ENCODE measurements at regions not wholly inside any gene's neighbourhood (a gene's known extent, or its start where the extent isn't known, plus 50 kb on each side); places are given as distances from the start of the nearest gene placed in this dataset.
A peak's percentile ranks its signal among the peaks of the same experiment; 100 is the strongest.

GRCh38 chr1:219837274-219837993 is 90.9 kb downstream of the SLC30A10 start:
- WGBS = 45% methylated on average over 7 of the region's 7 CpGs

GRCh38 chr1:219834314-219834917 is 93.9 kb downstream of the SLC30A10 start:
- Histone ChIP-seq H3K4me3 (no peak overlapping the region), H3K9me3 (no peaks in the 10 kb centered on the region), H3K36me3 (no peaks in the 10 kb centered on the region), H3K27ac (no peak overlapping the region), H3K4me1 (no peaks in the 10 kb centered on the region), H3K27me3 (peaks cover 5% of the 10 kb centered on the region)
- no peak for TF ChIP-seq POLR2A (IDR thresholded peaks at IDR 0.05)
- TF ChIP-seq CTCF (IDR thresholded peaks at IDR 0.05) = no peak
- no peak for TF ChIP-seq POLR2AphosphoS5 (IDR thresholded peaks at IDR 0.05)
- no peak for TF ChIP-seq EP300 (IDR thresholded peaks at IDR 0.05)
- 52% methylated on average over 8 of the region's 8 CpGs for WGBS
- no peak for DNase-seq (ENCODE audit: low spot score in 2 of 2)

More at GRCh38 chr1:219837274-219837993, 90.9 kb downstream of the SLC30A10 start:
- Histone ChIP-seq H3K9me3 (no peaks in the 10 kb centered on the region), H3K36me3 (no peaks in the 10 kb centered on the region), H3K27ac (no peak overlapping the region), H3K4me3 (no peak overlapping the region), H3K4me1 (no peaks in the 10 kb centered on the region), H3K27me3 (peaks cover 5% of the 10 kb centered on the region)
- DNase-seq (ENCODE audit: low spot score in 2 of 2) = no peak
- peak in 1 of 2 donors; percentile 14 for TF ChIP-seq CTCF (IDR thresholded peaks at IDR 0.05)
- TF ChIP-seq POLR2AphosphoS5 (IDR thresholded peaks at IDR 0.05) = no peak

DNA sequence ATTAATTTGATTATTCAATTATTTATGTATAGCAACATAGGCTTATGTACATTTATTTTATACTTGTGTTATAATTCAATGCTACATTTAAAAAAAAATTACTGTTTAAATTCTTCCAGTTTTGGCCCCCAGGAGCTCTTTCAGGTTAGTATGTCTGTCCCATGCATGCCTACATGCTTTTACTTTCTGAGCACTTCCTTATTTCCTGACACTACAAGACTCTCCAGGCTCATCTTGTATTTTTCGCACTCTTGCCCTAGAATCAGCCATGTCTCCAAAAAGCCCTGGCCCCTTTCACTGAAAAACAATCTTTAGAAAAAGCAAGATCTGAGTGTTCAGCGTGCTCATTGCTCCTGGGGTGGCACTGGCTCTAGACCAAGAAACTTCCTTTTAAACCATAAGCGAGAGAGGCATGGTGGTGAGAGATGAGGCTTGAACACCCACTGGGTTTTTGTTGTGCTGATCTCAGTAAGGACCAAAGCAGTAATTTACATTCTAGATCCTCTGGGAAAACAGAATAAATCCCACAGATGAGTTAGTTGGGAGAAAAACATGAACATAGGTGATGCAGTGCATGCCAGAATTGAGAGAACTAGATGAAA is 95.0 kb downstream of the SLC30A10 start:
- Histone ChIP-seq H3K4me1 (no peaks in the 10 kb centered on the region), H3K27ac (no peak overlapping the region), H3K9me3 (no peaks in the 10 kb centered on the region), H3K36me3 (no peaks in the 10 kb centered on the region), H3K27me3 (peaks cover 5% of the 10 kb centered on the region), H3K4me3 (no peak overlapping the region)
- TF ChIP-seq POLR2A (IDR thresholded peaks at IDR 0.05) (no peak), EP300 (IDR thresholded peaks at IDR 0.05) (no peak), POLR2AphosphoS5 (IDR thresholded peaks at IDR 0.05) (no peak), CTCF (IDR thresholded peaks at IDR 0.05) (no peak)
- WGBS = 73% methylated on average over 3 of the region's 3 CpGs
- no peak for DNase-seq (ENCODE audit: low spot score in 2 of 2)

DNA sequence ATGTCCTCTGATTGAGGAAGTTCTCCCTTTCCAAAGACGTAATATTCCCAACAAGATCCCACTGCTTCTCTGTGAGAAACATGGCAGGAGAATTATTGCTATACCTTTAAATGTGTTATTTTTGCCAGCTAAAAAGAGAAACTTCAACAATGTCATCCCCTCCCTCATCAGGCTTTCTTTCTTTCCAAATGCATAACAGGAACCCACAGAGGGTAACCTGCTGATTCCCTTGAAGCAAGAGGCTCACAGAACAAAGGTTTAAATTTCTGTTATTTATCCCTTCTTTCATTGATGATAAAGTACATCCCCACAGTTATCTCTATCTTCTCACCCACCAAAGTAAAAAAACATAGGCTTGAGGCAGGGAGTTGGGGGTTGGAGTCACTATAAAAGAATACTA is 102.1 kb downstream of the SLC30A10 start:
- Histone ChIP-seq H3K4me1 (no peaks in the 10 kb centered on the region), H3K9me3 (no peaks in the 10 kb centered on the region), H3K36me3 (no peaks in the 10 kb centered on the region), H3K4me3 (no peak overlapping the region), H3K27ac (no peak overlapping the region), H3K27me3 (no peaks in the 10 kb centered on the region)
- WGBS = 71% methylated on average over 1 of the region's 1 CpG
- DNase-seq (ENCODE audit: low spot score in 2 of 2) = no peak
- TF ChIP-seq POLR2A (IDR thresholded peaks at IDR 0.05) (no peak), EP300 (IDR thresholded peaks at IDR 0.05) (no peak), POLR2AphosphoS5 (IDR thresholded peaks at IDR 0.05) (no peak), CTCF (IDR thresholded peaks at IDR 0.05) (no peak)

GRCh38 chr1:219825355-219825754 is 103.0 kb downstream of the SLC30A10 start:
- Histone ChIP-seq H3K27ac (no peak overlapping the region), H3K27me3 (no peaks in the 10 kb centered on the region), H3K4me3 (no peak overlapping the region), H3K4me1 (no peaks in the 10 kb centered on the region), H3K9me3 (no peaks in the 10 kb centered on the region), H3K36me3 (no peaks in the 10 kb centered on the region)
- no peak for DNase-seq (ENCODE audit: low spot score in 2 of 2)
- no peak for TF ChIP-seq POLR2A (IDR thresholded peaks at IDR 0.05)
- TF ChIP-seq CTCF (IDR thresholded peaks at IDR 0.05) = no peak
- TF ChIP-seq POLR2AphosphoS5 (IDR thresholded peaks at IDR 0.05) = no peak
- TF ChIP-seq EP300 (IDR thresholded peaks at IDR 0.05) = no peak
- 94% methylated on average over 2 of the region's 2 CpGs for WGBS
